ENCODE measurements at regions not wholly inside any gene's neighbourhood (a gene's known extent, or its start where the extent isn't known, plus 50 kb on each side); places are given as distances from the start of the nearest gene placed in this dataset.

DNA sequence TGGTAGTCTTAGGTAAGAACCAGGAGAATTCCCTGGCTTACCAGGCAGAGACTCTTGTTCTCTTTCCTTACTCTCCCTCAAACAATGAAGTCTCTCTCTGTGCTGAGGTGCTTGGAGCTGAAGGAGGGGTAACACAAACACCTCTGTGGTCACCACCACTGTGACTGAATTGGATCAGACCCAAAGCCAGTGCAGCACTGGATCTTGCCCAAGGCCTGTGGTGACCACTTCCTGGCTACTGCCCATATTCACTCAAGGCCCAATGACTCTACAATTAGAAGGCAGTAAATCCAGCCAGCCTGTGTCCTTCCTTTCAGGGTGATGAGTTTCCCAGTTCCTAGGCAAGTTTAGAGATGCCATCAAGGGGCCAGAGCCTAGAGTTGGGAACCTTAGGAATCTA lies 706.8 kb downstream of the SLC4A3 start:
- intact Hi-C loops (cut with DNase I): no loop called here

DNA sequence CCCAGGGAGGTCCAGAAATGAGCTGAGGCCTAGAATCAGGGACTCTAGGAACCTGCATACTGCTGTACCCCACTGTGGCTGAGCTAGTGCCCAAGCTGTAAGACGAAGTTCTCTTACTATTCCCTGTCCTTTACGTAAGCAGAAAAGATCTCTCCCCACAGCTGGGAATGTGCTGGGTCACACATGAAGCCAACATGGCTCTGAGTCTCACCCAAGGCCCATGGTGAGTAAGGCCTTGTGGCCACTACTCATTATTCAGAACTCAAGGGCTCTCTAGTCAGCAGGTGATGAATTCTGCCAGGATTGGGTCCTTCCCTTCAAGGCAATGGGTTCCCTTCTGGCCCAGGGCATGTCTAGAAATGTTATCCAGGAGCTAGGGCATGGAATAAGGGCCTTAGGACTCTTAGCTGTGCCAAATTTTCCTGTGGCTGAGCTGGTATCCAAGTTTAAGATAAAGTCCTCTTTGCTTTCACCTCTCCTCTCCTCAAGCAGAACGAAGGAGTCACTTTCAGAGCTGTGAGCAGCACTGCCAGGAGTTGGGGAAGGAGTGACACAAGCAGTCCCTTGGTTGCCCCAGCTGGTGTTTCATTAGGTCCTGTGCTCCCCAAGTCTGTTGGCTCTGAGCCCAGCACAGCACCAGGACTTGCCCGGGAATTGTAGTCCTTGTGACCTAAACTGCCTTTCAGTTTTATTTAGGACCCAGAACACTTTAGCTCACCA lies 707.6 kb downstream of the SLC4A3 start:
- no peaks in the 10 kb centered on the region for H3K9me3 ChIP-seq
- TF ChIP-seq, protein P1, sequence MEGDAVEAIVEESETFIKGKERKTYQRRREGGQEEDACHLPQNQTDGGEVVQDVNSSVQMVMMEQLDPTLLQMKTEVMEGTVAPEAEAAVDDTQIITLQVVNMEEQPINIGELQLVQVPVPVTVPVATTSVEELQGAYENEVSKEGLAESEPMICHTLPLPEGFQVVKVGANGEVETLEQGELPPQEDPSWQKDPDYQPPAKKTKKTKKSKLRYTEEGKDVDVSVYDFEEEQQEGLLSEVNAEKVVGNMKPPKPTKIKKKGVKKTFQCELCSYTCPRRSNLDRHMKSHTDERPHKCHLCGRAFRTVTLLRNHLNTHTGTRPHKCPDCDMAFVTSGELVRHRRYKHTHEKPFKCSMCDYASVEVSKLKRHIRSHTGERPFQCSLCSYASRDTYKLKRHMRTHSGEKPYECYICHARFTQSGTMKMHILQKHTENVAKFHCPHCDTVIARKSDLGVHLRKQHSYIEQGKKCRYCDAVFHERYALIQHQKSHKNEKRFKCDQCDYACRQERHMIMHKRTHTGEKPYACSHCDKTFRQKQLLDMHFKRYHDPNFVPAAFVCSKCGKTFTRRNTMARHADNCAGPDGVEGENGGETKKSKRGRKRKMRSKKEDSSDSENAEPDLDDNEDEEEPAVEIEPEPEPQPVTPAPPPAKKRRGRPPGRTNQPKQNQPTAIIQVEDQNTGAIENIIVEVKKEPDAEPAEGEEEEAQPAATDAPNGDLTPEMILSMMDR (IDR thresholded peaks at IDR 0.05): no peak
- TF ChIP-seq POLR2A (IDR thresholded peaks at IDR 0.05): no peak
- H3K36me3 ChIP-seq (replicated peaks in 1 of 2; ENCODE audit: insufficient read depth in 1 of 2, low read depth in 2 of 2): no peaks in the 10 kb centered on the region
- ATAC-seq (no peak), DNase-seq (no peak)
- no peak overlapping the region for H3K27ac ChIP-seq
- no peaks in the 10 kb centered on the region for H3K4me1 ChIP-seq
- no peak overlapping the region for H3K4me3 ChIP-seq
- intact Hi-C loops (cut with DNase I): no loop called here
- no peaks in the 10 kb centered on the region for H3K27me3 ChIP-seq
- WGBS, 2 donors: 73 to 86% methylated on average over 4 of the region's 4 CpGs

More for the DNA sequence above, 706.8 kb downstream of the SLC4A3 start:
- H3K36me3 ChIP-seq (replicated peaks in 1 of 2; ENCODE audit: insufficient read depth in 1 of 2, low read depth in 2 of 2): no peaks in the 10 kb centered on the region
- H3K4me3 ChIP-seq: no peak overlapping the region
- DNase-seq (no peak), ATAC-seq (no peak)
- TF ChIP-seq POLR2A (IDR thresholded peaks at IDR 0.05): no peak
- TF ChIP-seq, protein P1 (IDR thresholded peaks at IDR 0.05): no peak
- no peaks in the 10 kb centered on the region for H3K9me3 ChIP-seq
- no peaks in the 10 kb centered on the region for H3K4me1 ChIP-seq
- H3K27me3 ChIP-seq: no peaks in the 10 kb centered on the region
- no peak overlapping the region for H3K27ac ChIP-seq

DNA sequence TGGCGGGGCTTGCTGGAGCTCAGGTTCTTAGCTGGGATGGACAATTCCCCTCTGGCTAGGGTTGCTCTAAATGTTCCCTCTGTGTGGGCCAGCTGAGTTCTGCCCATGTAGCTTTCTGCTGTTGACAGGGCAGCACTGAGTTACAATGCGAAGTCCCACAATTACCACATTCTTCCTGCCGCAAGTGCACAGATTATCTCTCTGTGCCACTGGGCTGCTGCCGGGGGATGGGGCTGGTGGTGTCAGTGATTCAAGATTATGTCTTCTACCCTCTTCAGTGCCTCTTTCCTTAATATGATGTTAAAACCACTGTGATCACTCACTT lies 708.1 kb downstream of the SLC4A3 start:
- Histone ChIP-seq H3K9me3 (no peaks in the 10 kb centered on the region), H3K4me1 (no peaks in the 10 kb centered on the region), H3K4me3 (no peak overlapping the region), H3K27ac (no peak overlapping the region), H3K27me3 (no peaks in the 10 kb centered on the region), H3K36me3 (replicated peaks in 1 of 2; ENCODE audit: insufficient read depth in 1 of 2, low read depth in 2 of 2) (no peaks in the 10 kb centered on the region)
- 81 to 84% methylated on average over 4 of the region's 4 CpGs for WGBS, 2 donors
- TF ChIP-seq, protein P1 (IDR thresholded peaks at IDR 0.05): no peak
- no peak for TF ChIP-seq POLR2A (IDR thresholded peaks at IDR 0.05)
- DNase-seq (no peak), ATAC-seq (no peak)
- intact Hi-C loops (cut with DNase I): no loop called here

DNA sequence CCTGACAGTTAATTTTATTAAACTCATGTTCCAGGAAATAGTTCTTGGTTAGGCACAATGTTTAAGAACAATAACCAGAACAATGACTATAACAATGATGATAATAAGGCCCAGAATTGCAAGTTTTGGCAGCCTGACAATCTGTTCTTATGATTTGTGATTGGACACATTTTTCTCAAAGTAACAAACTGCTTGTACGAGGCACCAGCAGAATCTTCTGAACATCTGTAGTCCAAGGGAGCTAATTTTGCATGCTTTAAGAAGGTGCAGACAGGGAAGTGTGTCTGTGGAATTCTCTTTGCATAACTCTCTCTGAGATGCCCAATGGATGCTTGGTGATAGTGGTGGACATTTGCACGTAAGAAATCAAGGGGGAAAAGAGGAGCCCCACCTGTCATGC lies 709.3 kb downstream of the SLC4A3 start:
- H3K27ac ChIP-seq: no peak overlapping the region
- no peaks in the 10 kb centered on the region for H3K27me3 ChIP-seq
- H3K4me3 ChIP-seq: no peak overlapping the region
- H3K9me3 ChIP-seq: no peaks in the 10 kb centered on the region
- no peaks in the 10 kb centered on the region for H3K4me1 ChIP-seq
- no peak for ATAC-seq
- 44 to 54% methylated on average over 2 of the region's 2 CpGs for WGBS, 2 donors
- no peak for DNase-seq
- intact Hi-C loops (cut with DNase I): no loop called here
- no peaks in the 10 kb centered on the region for H3K36me3 ChIP-seq (replicated peaks in 1 of 2; ENCODE audit: insufficient read depth in 1 of 2, low read depth in 2 of 2)
- TF ChIP-seq POLR2A (IDR thresholded peaks at IDR 0.05): no peak
- TF ChIP-seq, protein P1 (IDR thresholded peaks at IDR 0.05): no peak

All from body of pancreas (tissue), 4 donors.